Suprapubic skin (tissue), 3 donors: ENCODE measurements at regions not wholly inside any gene's neighbourhood (a gene's known extent, or its start where the extent isn't known, plus 50 kb on each side); places are given as distances from the start of the nearest gene placed in this dataset.
"Not testable (repeated sequence)": the region's sequence is repeated elsewhere in the genome, so short reads cannot be mapped to it uniquely, and the experiment has no call there.

Experiments used
- CTCF ChIP-seq, 2 donors: fragments of 200-600 bp in 1 of 2; fragments of 450-650 bp in 1 of 2; sonication (generic) in 1 of 2; IDR thresholded peaks; one replicate each; pipeline ENCODE4 v1.5.1; 2016 to 2019; ENCODE audit warnings: antibody characterized with exemption in 2 of 2, mild to moderate bottlenecking in 1 of 2, moderate library complexity in 1 of 2
- POLR2AphosphoS5 ChIP-seq, 3 donors: sonication (generic); formaldehyde crosslinking; IDR thresholded peaks; one replicate each; pipeline ENCODE4 v1.6.1; 2017; ENCODE audit warnings: antibody characterized with exemption in 3 of 3

DNA sequence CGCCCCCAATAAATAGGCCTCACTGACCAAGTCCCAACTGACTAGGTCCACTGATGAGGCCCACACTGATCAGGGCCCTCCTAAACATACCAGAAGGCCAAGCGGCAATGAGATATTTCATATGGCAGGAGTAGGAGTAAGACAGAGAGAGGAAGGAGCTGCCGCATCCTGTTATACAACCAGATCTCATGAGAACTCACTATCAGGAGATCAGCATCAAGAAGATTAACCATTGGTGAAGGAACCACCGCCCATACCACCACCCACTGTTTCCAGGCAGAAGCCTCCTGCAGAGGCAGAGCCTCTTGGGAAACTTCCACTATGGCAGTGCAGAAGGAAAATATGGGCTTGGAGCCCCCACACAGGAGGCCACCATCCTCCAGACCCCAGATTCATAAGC, 95.0 kb upstream of the CTSV start:
- TF ChIP-seq CTCF, POLR2AphosphoS5 (IDR thresholded peaks at IDR 0.05): not testable (repeated sequence)
